Activated B cell treated with CpG ODN at 0.5 μM for 24 hours (primary cell): ENCODE measurements at regions not wholly inside any gene's neighbourhood (a gene's known extent, or its start where the extent isn't known, plus 50 kb on each side); places are given as distances from the start of the nearest gene placed in this dataset.

Experiments used
- ATAC-seq: fragments of 200-7000 bp; cut with Tn5 transposase; one replicate; pipeline ENCODE4 v1.10.0; 2021; ENCODE audit warnings: low read depth, mild to moderate bottlenecking, moderate library complexity
- CTCF ChIA-PET: fragments of 350-600 bp; sonication (Branson Sonifier 250); formaldehyde crosslinking; loops from one replicate; lab custom pipeline; 2021; ENCODE audit warnings: antibody characterized with exemption; lab: Charles Lee
- POLR2A ChIA-PET: fragments of 350-600 bp; sonication (Branson Sonifier 250); formaldehyde crosslinking; loops from one replicate; lab custom pipeline; 2021; ENCODE audit warnings: antibody characterized with exemption; lab: Charles Lee
- DNase-seq: peaks from one replicate; pipeline ENCODE4 v3.0.0; 2022
- H3K27ac Mint-ChIP-seq: one replicate; pipeline ENCODE4 v1.8.0; 2020; ENCODE audit warnings: mixed read lengths
- H3K27me3 Mint-ChIP-seq: one replicate; pipeline ENCODE4 v1.8.0; 2021; ENCODE audit warnings: mixed read lengths
- H3K36me3 Mint-ChIP-seq: one replicate; pipeline ENCODE4 v1.8.0; 2021; ENCODE audit warnings: low read depth, mixed read lengths
- H3K4me1 Mint-ChIP-seq: one replicate; pipeline ENCODE4 v1.8.0; 2021; ENCODE audit warnings: mixed read lengths
- H3K4me3 Mint-ChIP-seq: one replicate; pipeline ENCODE4 v1.8.0; 2020; ENCODE audit warnings: mild to moderate bottlenecking, mixed read lengths
- H3K9me3 Mint-ChIP-seq: one replicate; pipeline ENCODE4 v1.8.0; 2020; ENCODE audit warnings: mixed read lengths
- CTCF ChIP-seq: fragments of 200-600 bp; IDR thresholded peaks from one replicate; pipeline ENCODE4 v1.8.0; 2022; ENCODE audit warnings: antibody characterized with exemption, mild to moderate bottlenecking
- intact Hi-C: fragments of 100-400 bp; cut with micrococcal nuclease; formaldehyde crosslinking; loops from one replicate; pipeline ENCODE4 v1.15.1; 2024

DNA sequence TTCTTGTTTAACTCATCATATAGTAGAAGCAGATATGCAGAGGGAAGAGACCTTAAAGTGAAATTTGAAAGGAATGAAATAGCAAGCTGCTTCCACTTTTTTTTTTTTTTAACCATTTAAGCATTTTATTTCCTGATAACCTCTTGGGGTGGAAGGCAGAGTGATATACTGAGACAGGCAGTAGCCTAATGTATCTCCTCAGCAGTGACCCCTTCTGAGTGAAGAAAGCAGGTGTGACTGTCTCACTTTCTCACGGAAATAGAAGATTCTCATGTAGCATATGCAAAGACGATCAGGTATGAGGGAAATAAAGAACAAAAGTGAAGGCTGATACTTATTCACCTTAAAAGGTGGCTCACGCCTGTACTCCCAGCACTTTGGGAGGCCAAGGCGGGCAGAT, 187.1 kb upstream of the STXBP5 start:
- CTCF ChIA-PET = no interaction called here
- Mint-ChIP-seq H3K9me3 (no peaks in the 10 kb centered on the region), H3K27ac (no peak overlapping the region), H3K36me3 (no peaks in the 10 kb centered on the region), H3K4me3 (no peak overlapping the region), H3K4me1 (no peaks in the 10 kb centered on the region), H3K27me3 (no peaks in the 10 kb centered on the region)
- POLR2A ChIA-PET = no interaction called here
- DNase-seq (no peak), ATAC-seq (no peak)
- intact Hi-C loops = no loop called here
- no peak for TF ChIP-seq CTCF

GRCh38 chr6:147019001-147019400, 185.2 kb upstream of the STXBP5 start:
- intact Hi-C loops = no loop called here
- ATAC-seq (no peak), DNase-seq (no peak)
- Mint-ChIP-seq H3K36me3 (no peaks in the 10 kb centered on the region), H3K27me3 (no peaks in the 10 kb centered on the region), H3K27ac (no peak overlapping the region), H3K9me3 (no peaks in the 10 kb centered on the region), H3K4me1 (no peaks in the 10 kb centered on the region), H3K4me3 (no peak overlapping the region)
- TF ChIP-seq CTCF = no peak
- CTCF ChIA-PET = no interaction called here
- POLR2A ChIA-PET = no interaction called here

DNA sequence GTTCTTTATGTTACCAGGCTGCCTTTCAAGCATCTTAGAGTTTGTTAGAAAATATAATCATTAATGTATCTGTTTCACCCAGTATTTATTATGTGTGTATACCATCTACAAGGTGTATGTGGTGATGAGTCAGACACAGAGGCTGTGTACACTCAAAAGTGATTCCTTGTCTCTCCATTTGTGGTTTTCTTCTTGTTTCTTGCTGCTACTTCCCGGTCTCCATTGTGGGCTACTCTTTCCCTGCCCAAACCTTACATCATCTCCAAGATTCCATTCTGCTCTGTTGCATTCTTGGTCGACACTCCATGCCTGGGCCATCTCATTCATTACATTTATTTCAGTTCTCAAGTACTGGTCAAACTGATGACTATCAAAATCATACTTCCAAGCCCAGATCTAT, 182.2 kb upstream of the STXBP5 start:
- Mint-ChIP-seq H3K4me3 (no peak overlapping the region), H3K27me3 (no peaks in the 10 kb centered on the region), H3K36me3 (no peaks in the 10 kb centered on the region), H3K27ac (no peak overlapping the region), H3K4me1 (no peaks in the 10 kb centered on the region), H3K9me3 (no peaks in the 10 kb centered on the region)
- ChIA-PET CTCF (no interaction called here), POLR2A (no interaction called here)
- no peak for DNase-seq
- TF ChIP-seq CTCF = no peak
- no peak for ATAC-seq
- intact Hi-C loops = no loop called here

GRCh38 chr6:147023148-147023547, 181.1 kb upstream of the STXBP5 start:
- POLR2A ChIA-PET = no interaction called here
- CTCF ChIA-PET = no interaction called here
- TF ChIP-seq CTCF = no peak
- H3K4me3 Mint-ChIP-seq = no peak overlapping the region
- H3K4me1 Mint-ChIP-seq = no peaks in the 10 kb centered on the region
- no peaks in the 10 kb centered on the region for H3K36me3 Mint-ChIP-seq
- no peak overlapping the region for H3K27ac Mint-ChIP-seq
- no peaks in the 10 kb centered on the region for H3K27me3 Mint-ChIP-seq
- intact Hi-C loops = no loop called here
- ATAC-seq (no peak), DNase-seq (no peak)
- no peaks in the 10 kb centered on the region for H3K9me3 Mint-ChIP-seq

GRCh38 chr6:147023581-147023980, 180.6 kb upstream of the STXBP5 start:
- no peaks in the 10 kb centered on the region for H3K27me3 Mint-ChIP-seq
- no peaks in the 10 kb centered on the region for H3K4me1 Mint-ChIP-seq
- no peak for TF ChIP-seq CTCF
- no peak overlapping the region for H3K27ac Mint-ChIP-seq
- H3K36me3 Mint-ChIP-seq = no peaks in the 10 kb centered on the region
- ATAC-seq (no peak), DNase-seq (no peak)
- ChIA-PET CTCF (no interaction called here), POLR2A (no interaction called here)
- no peaks in the 10 kb centered on the region for H3K9me3 Mint-ChIP-seq
- intact Hi-C loops = no loop called here
- H3K4me3 Mint-ChIP-seq = no peak overlapping the region
